Inferior parietal cortex (tissue), 1 donor: ENCODE measurements at regions not wholly inside any gene's neighbourhood (a gene's known extent, or its start where the extent isn't known, plus 50 kb on each side); places are given as distances from the start of the nearest gene placed in this dataset.

Experiments
- DNase-seq: peaks from one replicate; pipeline ENCODE4 v3.0.0-alpha.2; 2016; ENCODE audit errors: extremely low spot score

DNA sequence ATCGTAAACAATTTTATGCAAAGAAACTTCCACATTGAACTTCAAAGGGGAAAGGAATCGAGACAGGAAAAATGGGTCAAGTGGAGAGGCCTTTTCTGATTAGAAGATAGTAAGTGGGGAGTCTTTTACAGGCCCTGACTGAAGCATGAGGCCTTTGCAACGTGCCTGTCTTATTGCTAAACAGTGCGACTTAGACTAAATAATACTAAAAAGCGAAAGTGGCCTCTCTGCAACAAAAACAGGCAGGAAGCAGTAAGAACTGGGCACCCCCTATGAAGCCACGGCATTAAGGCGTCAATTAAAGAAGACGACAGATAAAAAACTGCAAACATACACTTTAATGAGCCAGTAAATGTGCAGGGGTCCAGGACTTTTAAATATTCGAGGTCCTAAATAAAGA, 283.4 kb upstream of the GRIP1 start:
- DNase-seq = no peak

DNA sequence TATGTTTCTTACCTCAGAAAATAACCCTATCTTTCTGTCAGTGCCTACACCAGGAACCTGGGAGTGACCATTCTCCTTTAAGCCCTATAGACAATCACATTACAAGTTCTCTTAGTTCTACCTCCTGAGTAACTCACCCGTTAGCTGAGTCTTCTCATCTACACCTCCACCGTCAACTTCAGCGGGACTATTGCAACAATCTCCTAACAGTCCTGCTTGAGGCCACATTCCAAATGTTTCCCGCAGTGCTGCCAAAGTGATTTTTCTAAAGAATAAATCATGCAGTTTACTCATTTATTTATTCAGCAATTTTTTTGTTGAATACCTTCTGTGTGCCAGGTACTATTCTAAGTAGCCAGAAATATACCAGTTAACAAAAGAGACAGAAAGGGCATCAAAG, 285.0 kb upstream of the GRIP1 start:
- DNase-seq = no peak

DNA sequence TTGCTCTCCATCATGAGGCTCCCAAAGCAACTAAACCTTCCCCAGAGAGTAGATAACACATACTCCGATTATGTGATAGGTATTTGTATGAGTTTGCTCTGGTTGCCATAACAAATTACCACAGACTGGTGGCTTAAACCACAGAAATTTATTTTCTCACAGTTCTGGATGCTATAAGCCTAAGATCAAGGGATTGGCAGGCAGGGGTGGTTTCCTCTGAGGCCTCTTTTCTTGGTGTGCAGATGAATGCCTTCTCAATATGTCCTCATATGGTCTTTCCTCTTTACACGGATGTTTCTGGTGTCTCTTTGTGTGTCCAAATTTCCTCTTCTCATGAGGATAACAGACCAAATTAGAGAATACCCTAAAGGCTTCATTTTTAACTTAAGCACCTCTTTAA, 285.8 kb upstream of the GRIP1 start:
- no peak for DNase-seq

DNA sequence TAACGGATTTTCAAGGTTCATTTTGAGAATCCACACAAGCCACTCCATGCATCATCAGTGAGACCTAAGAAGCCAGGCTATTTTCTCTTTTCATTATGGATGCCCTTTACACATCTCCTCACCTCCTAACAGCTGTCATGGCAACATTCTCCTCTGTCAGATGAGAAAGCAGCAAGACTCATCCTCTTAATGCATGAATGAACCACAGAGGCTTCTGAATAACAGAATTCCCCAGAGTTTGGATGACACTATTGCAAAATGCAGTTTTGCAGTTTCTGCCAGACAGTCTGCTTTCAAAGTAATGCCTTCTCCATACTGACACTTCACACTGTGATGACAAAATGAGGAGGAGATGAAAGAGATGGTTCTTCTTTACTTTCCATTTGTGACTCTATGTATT, 286.7 kb upstream of the GRIP1 start:
- DNase-seq = no peak

DNA sequence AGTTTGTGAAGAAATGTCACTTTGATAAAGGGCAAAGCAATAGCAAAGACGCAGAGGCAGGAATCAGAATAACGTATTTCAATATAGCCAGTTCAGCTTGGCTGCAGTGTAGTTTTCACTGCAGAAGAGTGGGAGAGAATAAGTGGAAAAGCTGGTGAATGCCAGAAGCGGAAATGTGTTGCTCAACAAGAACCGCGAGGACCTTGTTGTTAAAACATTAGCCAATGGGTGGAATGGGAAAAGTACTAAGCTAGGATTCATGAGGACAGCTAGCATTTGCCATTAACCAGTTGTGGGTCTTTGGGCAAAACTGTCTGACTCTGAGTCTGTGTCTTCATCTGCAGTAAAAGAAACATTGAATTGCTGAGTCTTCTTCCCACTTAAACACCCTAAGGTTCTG, 292.9 kb upstream of the GRIP1 start:
- no peak for DNase-seq

DNA sequence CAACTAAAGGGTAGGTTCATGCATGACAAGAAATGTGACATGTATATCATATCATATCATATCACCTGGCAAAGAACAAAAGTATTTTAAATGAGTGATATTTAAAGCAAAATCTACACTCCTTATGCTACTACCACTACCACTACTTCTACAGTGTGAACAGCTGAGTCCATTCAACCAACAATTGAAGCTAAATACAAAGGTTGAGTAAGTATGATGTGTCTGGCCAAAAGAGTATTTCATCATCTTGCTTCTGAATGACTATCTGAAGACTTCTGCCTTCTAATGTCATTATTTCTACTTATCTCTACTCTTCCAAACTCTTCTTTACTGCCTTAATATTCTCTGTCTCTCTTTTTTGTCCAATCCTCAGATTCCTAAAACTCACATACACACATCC, 292.6 kb upstream of the CAND1 start:
- no peak for DNase-seq

DNA sequence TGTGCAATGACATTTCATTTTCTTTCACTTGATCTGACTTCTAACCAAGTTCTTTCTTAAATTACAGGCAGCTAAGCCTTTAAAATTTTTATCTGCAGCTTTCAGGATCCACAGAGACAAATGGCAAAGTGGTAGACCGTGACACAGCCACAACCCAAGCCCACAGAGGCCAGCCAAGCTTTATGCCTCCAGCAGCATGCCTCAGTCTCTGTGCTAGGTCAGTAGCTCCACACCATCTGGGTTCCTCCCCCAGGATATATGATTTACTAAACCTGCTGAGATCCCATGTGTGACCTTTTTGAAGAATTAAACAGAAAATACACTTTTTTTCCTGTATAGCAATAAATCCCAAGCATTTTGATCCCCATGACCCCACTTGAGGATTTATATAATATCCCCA, 290.4 kb upstream of the CAND1 start:
- no peak for DNase-seq

DNA sequence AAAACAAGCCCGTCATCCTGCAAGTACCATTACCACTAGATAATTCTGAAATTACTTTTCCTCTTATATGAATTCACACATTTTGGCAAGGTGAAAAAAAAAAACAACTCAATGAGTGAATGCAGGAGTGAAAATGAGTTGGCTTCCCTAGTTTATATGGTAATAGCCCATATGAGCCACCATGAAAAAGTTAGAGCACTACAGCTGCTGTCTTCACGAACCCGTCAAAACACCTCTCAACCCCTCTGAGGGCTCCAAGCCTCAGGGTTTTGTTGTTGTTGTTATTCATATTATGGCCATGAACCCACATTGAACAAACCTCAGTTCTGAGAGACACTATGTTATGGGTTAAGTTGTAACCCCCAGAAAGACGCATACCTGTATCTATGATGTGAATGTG, 289.9 kb upstream of the CAND1 start:
- DNase-seq = no peak

DNA sequence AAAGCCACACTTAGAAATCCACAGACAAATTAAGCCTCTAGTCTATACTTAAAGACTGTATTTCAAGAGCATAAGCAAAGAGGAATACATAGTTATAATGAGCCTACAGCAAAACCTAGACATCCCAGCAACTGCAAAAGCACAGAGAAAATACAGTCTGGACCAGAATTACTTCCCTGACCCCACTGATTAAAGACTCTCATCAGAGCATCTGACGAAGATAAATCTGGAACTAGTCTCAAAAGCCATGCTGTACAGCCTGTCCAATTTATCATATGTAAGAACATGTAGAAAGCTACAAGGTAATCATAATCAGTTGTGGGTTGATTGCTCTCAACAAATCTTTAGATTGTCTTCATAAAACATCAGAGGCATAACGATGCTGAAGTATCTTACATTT, 285.1 kb upstream of the CAND1 start:
- no peak for DNase-seq

DNA sequence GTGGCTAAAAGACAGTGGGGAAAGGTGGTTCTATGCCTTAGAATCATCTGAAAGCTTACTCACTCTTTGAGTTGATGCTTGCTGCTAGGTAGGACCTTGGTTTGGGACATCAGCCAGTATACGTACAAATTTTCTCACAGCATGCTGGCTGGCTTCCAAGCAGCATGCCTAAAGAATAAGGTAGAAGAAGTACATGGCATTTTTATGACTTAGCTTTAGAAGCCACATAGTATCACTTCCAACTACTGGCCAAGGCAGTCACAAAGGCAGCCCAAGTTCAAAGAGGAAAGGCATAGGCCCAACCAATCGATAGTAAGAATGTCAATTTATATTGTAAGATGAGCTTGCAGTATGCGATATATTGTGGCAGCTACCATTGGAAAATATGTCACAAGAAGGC, 284.2 kb upstream of the CAND1 start:
- DNase-seq = no peak

DNA sequence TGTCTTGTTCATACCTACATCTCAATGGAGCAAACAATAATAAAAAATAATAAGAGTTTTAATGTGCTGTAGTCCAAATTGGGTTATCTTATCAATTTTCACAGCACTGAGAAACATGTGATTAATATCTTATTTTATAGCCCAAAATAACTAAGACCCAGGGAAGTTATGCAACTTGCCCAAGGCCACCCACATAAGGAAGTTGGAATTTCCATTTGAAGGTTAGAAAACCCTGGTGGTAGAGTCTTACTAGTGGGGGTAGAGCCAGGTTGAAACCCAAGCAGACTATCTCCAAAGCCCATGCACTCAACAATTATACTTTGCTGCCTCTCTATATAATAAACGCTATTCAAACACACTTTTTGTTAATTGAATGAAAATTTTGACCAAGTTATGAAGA, 270.0 kb upstream of the CAND1 start:
- DNase-seq = no peak

DNA sequence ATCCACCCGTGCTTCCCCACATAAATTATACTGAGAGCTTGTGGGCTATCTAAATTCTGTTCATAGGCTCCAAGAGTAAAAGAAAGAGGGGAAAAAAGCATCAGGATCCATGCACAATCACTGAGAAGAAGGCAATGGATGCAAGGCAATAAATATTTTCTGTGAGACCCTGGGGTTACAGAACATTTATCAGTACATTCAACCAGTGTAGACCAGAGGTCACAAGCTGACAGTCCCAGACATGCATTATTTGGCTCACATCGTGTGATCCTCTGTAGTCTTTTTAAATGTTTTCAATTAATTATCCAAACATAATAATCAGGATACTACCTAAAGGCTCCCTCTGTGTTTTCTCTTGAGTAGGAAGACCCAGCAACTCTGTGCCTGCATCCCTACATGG, 267.9 kb upstream of the CAND1 start:
- DNase-seq = no peak

DNA sequence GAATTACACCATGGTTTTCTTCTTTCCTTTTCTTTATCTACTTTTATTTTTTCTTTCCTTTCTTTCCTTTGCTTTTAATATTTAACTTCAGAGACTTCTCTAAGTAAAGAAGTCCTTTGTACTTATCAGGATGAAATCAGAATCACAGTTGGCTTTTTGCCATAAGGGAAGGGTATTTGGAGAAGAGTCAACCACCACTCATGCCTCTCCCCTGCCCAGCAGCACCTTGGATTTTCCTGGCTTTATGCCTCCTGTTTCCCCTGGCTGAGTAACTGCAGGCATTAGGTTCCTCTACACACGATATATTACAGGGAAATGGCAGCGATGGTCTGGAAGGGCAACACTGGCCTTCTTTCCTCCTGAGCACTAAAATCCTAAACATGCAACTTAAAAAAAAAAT, 266.4 kb upstream of the CAND1 start:
- DNase-seq = no peak

DNA sequence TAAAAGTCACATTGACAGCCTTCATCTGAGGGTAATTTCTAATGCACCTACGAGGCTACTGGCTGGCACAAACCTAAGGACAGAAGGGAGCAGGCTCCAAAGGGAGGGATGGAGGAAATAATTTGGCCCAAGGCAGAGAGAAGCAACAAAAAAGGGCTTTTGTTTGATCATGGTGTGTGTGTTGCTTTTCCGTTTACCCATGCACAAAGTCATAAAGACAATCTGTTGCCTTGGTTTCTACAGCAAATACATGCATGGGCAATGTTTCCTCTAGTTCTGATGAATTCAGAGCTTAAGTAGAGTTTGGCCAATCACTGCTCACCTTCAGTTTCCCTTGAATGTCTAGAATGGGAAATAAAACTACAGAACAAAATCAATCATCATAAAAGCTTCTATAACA, 262.5 kb upstream of the CAND1 start:
- no peak for DNase-seq

DNA sequence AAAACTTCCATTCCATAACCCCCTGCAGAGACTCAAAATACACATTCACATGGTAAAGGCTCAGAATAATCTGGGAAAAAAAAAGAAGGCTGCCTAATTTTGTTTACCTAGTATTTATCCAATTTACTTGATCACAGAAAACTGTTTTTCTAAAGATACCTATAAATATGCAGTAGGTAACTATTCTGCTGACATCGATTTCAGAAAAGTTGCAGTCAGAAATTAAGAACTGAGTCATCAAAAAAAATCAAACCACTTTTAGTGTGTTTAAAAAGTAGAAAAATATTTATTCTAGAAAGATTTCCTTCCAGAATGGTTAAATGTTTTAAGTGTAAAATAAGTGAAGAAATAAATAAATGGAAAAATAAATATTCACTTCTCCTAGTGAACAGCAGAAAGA, 254.5 kb upstream of the CAND1 start:
- no peak for DNase-seq

DNA sequence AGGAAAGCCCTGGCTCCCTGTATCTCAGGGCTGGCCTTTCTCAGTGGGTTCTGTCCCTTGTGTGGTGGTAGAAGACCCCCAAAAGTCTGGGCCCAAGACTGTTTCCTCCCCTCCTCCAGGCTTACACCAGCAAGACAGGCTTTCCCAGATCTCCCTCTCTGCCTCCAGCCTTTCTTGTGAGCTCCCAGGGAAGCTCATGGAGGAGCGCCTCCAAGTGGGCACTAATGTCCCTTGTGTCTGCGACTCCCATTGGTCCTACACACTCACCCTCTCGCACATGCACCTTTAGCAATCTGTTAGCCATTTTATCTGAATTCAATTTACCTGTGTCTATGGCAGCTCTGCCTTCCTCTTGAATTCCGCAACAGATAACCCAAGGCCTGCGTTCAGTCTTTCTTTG, 251.1 kb upstream of the CAND1 start:
- no peak for DNase-seq

DNA sequence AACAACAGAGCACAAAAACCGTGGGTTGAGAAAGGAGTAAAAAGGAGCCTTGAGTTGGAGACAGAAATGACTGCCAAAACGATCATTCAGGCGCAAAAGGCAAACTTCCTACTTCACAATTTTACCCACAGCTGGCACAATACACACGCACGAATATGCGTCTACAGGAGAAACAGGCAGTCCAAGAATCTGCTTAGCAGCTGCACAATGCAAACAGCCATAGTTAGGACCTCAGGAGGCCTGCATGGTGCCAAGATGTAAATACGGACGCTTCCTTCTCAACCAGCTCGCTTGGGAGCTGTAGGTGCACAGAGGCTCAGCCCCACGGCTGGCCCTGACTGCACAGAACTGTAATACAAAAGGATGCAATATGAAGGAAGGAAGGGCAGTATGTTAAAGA, 250.1 kb upstream of the CAND1 start:
- peak; percentile 29 for DNase-seq

DNA sequence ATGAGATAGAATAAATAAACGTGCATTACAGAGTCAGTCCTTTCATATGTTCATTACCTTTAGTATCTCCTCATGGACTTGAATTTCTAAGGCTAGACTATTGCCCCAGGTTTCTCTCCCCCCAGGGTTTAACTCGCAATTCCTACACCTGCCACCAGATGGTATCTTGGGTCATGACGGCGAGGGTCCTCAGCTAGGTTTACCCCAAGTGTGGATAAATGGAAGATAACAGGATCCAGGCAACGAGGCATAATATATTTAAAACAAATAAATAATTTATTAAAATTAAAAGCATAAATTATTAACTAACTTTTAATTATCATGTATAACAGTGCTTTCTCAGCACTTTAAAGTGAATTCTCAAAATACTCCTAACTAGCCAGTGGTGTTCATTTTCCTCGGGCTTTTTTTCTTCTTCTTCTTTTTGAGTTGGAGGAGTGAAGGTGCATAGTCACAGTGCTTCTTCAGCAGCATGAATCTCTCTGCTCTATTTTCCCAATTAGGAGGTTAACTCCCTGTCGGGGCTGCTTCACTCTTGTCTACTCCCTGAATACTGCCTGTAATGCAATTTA, 243.5 kb upstream of the CAND1 start:
- no peak for DNase-seq

DNA sequence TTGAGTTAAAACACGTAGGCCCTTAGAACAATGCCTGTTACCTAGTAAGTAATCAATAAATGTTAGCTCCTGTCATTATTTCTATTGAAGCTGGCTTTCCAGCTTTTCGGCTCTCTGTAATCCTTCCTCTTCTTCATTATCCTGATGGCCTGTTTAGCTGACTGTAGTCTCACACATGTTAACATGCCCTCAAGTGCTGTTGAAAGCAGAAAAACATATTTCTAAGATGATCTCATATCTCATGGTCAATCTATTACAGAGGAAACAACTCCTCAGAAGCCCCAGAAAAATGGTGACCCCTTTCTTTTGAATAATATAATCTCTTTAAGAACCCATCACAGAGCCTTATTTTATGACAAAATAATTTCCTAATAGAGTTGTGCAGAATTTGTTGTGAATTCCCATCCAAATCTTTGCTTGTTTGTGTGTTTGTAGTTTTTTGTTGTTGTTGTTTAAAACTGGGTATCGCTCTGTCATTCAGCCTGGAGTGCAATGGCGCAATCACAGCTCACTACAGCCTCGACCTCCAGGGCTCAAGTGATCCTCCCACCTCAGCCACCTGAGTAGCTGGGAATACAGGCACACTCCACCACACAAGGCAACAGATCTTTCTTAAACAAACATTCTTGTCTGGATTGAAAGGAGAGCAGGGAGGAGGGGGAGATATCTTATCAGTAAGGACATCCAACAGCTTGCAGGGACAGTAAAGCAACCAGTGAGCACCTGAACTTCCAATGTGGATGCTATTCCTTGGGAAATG, 242.5 kb upstream of the CAND1 start:
- no peak for DNase-seq

DNA sequence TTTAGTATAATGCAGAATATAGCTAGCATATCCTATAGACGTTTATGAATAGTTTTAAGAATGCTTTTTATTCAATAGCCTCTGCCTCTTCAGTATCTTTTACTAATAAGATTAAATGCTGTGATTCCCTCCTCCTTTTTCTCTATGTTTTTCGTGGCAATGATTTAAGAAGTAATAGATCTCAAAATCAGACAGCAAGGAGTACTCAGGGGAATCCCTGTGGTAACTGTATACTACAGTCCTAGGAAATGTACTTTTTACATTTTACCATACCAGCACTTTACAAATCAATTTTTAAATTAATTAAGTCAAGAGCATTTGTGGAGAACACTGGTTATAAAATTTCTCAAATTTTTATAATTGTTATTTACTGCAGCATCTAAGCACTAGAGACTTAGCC, 240.6 kb upstream of the CAND1 start:
- DNase-seq = no peak

DNA sequence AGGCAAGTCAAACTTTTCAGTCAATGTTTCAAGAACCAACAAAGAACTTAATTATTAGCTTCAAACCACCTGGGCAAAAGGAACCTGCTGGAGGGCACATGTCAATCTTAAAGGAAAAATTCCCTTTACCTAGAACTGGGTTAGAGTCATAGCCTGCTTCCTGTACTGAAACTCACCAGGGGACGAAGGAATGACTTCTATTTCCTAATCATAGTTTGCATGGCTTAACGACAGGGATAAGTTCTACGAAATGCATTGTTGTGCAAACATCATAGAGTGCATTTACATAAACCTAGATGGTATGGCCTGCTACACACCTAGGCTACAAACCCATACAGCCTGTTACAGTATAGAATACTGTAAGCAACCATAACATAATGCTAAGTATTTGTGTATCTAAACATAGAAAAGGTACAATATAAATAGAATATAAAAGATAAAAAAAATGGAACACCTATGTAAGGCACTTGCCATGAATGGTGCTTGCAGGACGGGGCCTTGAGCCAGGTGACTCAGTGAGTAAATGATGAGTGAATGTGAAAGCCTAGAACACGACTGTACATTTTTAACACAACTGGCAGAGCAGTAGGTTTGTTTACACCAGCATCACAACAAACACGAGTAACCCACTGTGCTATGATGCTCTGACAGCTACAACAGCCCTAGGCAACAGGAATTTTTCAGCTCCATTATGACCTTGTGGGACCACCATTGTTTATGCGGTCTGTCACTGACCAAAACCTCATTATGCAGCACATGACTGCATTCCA, 234.9 kb upstream of the CAND1 start:
- DNase-seq = no peak

DNA sequence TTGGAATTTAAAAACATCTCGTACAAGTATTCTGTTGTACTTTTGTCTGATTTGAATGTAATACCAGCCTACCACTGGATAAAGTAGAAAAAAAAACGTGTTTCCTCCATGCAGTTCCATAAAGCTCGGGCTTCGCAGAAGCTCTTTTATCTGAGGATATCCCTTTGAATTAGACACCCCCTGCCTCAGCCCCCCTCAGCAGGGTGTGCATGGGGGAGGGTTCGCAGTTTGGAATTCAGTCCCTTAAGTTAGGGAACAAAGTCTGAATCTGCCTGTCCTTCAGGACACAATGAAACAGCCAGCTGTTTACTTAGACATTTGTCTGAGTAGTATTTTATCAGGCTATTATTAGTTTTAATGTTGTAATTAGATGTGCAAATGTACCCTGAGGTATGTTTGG, 234.0 kb upstream of the CAND1 start:
- no peak for DNase-seq

DNA sequence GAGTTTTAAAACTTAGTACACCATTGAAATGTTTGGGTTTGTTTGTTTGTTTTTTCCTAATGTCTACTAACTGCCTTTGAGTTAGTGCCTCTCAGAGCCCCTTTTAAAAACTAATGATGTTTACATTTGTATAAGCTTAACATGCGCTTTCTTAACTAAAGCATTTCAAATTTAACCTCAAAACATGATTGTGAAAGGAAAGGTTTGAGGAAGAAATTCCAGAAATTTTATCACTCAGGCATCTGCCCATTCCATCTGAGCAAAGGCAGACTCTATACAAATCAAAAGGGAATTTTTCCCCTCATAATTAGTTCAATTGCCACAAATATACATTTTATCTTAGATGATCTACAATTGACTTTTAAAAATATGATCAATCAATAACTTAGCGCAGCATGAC, 230.7 kb upstream of the CAND1 start:
- no peak for DNase-seq
